K562 (cell line): ENCODE measurements at regions not wholly inside any gene's neighbourhood (a gene's known extent, or its start where the extent isn't known, plus 50 kb on each side); places are given as distances from the start of the nearest gene placed in this dataset.

ENCODE experiments used
- CTCF ChIP-seq, 3 experiments: IDR thresholded peaks in 2 of 3; conservative IDR thresholded peaks in 1 of 3; 2 replicates each; pipeline ENCODE4 v1.5.1; 2011 to 2012; ENCODE audit warnings: low read length in 3 of 3, mild to moderate bottlenecking in 3 of 3, control low read depth in 2 of 3, improper control_type of control experiment in 1 of 3, inconsistent platforms in 1 of 3, low read depth in 1 of 3, mixed read lengths in 1 of 3, moderate library complexity in 1 of 3; ENCODE audit not compliant: insufficient read depth in 2 of 3
- DPF2 ChIP-seq: fragments of 450-650 bp; IDR thresholded peaks from 2 replicates; pipeline ENCODE4 v1.6.1; 2016
- MEF2D ChIP-seq: conservative IDR thresholded peaks from 2 replicates; pipeline ENCODE4 v1.6.1; 2016; ENCODE audit warnings: low read depth, missing genetic modification characterization, missing compliant biosample characterization

GRCh38 chr7:52197221-52197620 lies 838.2 kb upstream of the POM121L12 start:
- no peak for TF ChIP-seq CTCF (IDR thresholded peaks at IDR 0.05 in 2 of 3, conservative IDR thresholded peaks at IDR 0.05 in 1 of 3; ENCODE audit: insufficient read depth in 2 of 3, low read depth in 1 of 3, low read length in 3 of 3)
- no peak for TF ChIP-seq MEF2D (tag)
- TF ChIP-seq DPF2 = no peak
